ENCODE measurements at regions not wholly inside any gene's neighbourhood (a gene's known extent, or its start where the extent isn't known, plus 50 kb on each side); places are given as distances from the start of the nearest gene placed in this dataset.

DNA sequence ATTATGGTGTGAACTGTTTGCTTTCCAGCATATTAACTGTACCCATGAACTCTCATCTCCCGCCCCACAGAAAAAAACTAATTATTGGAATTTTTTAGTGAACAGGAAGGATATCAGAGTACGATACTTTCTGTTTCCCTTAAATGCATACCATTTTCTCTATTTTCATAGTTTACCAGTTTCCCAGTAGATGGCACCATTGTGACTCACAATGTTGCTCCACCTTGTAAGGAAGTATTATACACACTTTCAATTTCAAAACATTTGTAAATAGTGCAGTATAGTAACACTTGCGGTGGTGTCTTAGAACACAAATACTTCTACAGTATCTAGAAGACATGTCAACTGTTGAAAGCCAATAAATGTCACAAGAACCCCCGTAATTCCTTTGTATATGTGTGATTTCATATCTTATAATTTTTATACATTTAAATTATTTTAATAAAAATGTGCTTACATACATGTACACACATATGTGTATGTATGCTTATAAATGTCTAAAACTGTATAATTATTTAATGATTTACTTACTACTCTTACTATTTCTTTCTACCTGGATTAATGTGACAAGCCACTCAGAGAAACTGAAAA, 167.3 kb downstream of the SLIT2 start:
- H3K9ac ChIP-seq (ENCODE audit: low read length): no peak overlapping the region
- H3K27ac ChIP-seq (ENCODE audit: low read depth, low read length): no peak overlapping the region
- H3K36me3 ChIP-seq (ENCODE audit: low read length): no peaks in the 10 kb centered on the region
- no peaks in the 10 kb centered on the region for H3K9me3 ChIP-seq (ENCODE audit: insufficient read depth, low read length)
- peak overlapping the region; percentile 53 for H3K4me2 ChIP-seq (ENCODE audit: low read depth, low read length, poor library complexity, severe bottlenecking)
- H3K4me3 ChIP-seq (ENCODE audit: insufficient read depth, low read length, poor library complexity, severe bottlenecking): no peak overlapping the region
- no peaks in the 10 kb centered on the region for H3K79me2 ChIP-seq (ENCODE audit: insufficient read depth, low read length)
- H4K20me1 ChIP-seq (ENCODE audit: low read depth, low read length): no peaks in the 10 kb centered on the region
- no peak overlapping the region for H2AFZ ChIP-seq (ENCODE audit: low read depth, low read length, severe bottlenecking)
- no peaks in the 10 kb centered on the region for H3F3A ChIP-seq (ENCODE audit: insufficient read depth)
- TF ChIP-seq, protein P1, sequence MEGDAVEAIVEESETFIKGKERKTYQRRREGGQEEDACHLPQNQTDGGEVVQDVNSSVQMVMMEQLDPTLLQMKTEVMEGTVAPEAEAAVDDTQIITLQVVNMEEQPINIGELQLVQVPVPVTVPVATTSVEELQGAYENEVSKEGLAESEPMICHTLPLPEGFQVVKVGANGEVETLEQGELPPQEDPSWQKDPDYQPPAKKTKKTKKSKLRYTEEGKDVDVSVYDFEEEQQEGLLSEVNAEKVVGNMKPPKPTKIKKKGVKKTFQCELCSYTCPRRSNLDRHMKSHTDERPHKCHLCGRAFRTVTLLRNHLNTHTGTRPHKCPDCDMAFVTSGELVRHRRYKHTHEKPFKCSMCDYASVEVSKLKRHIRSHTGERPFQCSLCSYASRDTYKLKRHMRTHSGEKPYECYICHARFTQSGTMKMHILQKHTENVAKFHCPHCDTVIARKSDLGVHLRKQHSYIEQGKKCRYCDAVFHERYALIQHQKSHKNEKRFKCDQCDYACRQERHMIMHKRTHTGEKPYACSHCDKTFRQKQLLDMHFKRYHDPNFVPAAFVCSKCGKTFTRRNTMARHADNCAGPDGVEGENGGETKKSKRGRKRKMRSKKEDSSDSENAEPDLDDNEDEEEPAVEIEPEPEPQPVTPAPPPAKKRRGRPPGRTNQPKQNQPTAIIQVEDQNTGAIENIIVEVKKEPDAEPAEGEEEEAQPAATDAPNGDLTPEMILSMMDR (IDR thresholded peaks at IDR 0.05; ENCODE audit: insufficient read depth, low read length, poor library complexity, severe bottlenecking): peak; percentile 28
- no peak for TF ChIP-seq EZH2phosphoT487 (conservative IDR thresholded peaks at IDR 0.05; ENCODE audit: low read length)
- no peaks in the 10 kb centered on the region for H3K9me2 ChIP-seq (replicated peaks; ENCODE audit: insufficient read depth, low read length)
- H3K27me3 ChIP-seq (ENCODE audit: low read length): no peaks in the 10 kb centered on the region

DNA sequence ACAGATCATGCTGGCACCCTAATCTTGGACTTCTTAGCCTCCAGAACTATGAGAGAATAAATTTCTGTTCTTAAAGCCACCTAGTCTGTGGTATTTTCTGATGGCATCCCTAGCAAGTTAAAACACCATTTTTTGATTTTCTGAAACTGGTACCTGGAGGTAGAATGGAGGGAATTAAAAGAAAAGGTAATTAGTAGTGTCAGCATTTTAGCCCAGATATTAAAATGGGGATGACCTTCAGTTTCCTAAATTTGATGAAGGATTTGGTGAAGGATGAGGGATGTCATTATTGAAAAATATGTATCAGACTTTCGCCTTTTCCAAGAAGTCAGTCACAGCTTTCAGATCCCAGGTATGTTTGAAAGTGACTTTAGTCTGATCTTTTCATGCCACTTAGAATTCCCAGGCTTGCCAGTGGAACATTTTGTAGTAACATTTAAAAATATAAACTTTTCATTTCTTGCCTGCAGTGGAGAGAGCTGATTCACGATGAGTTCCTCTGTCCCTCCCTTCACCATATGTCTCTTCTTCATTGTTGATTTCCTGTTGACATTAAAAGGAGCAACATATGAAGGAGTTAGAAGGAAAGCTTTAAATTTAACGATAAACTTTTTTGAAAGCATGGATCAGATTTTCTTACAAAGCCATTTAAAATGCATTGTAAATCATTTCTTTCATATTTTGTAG, 169.4 kb downstream of the SLIT2 start:
- no peaks in the 10 kb centered on the region for H3K9me2 ChIP-seq (replicated peaks; ENCODE audit: insufficient read depth, low read length)
- no peaks in the 10 kb centered on the region for H3K27me3 ChIP-seq (ENCODE audit: low read length)
- no peak overlapping the region for H3K27ac ChIP-seq (ENCODE audit: low read depth, low read length)
- H2AFZ ChIP-seq (ENCODE audit: low read depth, low read length, severe bottlenecking): no peak overlapping the region
- H4K20me1 ChIP-seq (ENCODE audit: low read depth, low read length): no peaks in the 10 kb centered on the region
- no peak overlapping the region for H3K4me3 ChIP-seq (ENCODE audit: insufficient read depth, low read length, poor library complexity, severe bottlenecking)
- no peaks in the 10 kb centered on the region for H3K9me3 ChIP-seq (ENCODE audit: insufficient read depth, low read length)
- H3K4me2 ChIP-seq (ENCODE audit: low read depth, low read length, poor library complexity, severe bottlenecking): no peak overlapping the region
- no peaks in the 10 kb centered on the region for H3K36me3 ChIP-seq (ENCODE audit: low read length)
- H3F3A ChIP-seq (ENCODE audit: insufficient read depth): no peaks in the 10 kb centered on the region
- H3K9ac ChIP-seq (ENCODE audit: low read length): no peak overlapping the region
- no peak for TF ChIP-seq EZH2phosphoT487 (conservative IDR thresholded peaks at IDR 0.05; ENCODE audit: low read length)
- TF ChIP-seq, protein P1 (IDR thresholded peaks at IDR 0.05; ENCODE audit: insufficient read depth, low read length, poor library complexity, severe bottlenecking): no peak
- H3K79me2 ChIP-seq (ENCODE audit: insufficient read depth, low read length): no peaks in the 10 kb centered on the region

DNA sequence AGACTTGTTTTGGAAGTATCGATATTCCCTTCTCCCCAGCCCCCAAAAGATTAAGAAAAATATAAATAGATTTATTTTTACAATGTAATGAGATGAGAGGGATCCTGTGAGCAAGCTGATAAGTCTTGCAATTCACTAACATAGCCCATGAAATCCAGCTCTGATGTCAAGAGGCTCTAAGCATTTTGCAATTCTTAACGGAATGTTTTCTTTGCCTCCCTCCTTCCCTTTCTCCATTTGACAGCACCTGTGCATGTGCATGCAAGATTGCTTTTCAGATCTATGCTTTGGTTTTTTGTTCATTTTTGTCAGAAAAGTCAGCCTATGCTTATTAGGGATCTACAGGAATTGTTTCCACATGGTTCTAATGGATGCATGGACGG, 169.9 kb downstream of the SLIT2 start:
- Histone ChIP-seq H3K79me2 (ENCODE audit: insufficient read depth, low read length) (no peaks in the 10 kb centered on the region), H2AFZ (ENCODE audit: low read depth, low read length, severe bottlenecking) (no peak overlapping the region), H3K9me3 (ENCODE audit: insufficient read depth, low read length) (no peaks in the 10 kb centered on the region), H3K4me2 (ENCODE audit: low read depth, low read length, poor library complexity, severe bottlenecking) (no peak overlapping the region), H4K20me1 (ENCODE audit: low read depth, low read length) (no peaks in the 10 kb centered on the region), H3K36me3 (ENCODE audit: low read length) (no peaks in the 10 kb centered on the region), H3K9me2 (replicated peaks; ENCODE audit: insufficient read depth, low read length) (no peaks in the 10 kb centered on the region), H3K27me3 (ENCODE audit: low read length) (no peaks in the 10 kb centered on the region), H3K4me3 (ENCODE audit: insufficient read depth, low read length, poor library complexity, severe bottlenecking) (no peak overlapping the region), H3K27ac (ENCODE audit: low read depth, low read length) (no peak overlapping the region), H3F3A (ENCODE audit: insufficient read depth) (no peaks in the 10 kb centered on the region), H3K9ac (ENCODE audit: low read length) (no peak overlapping the region)
- TF ChIP-seq, protein P1 (IDR thresholded peaks at IDR 0.05; ENCODE audit: insufficient read depth, low read length, poor library complexity, severe bottlenecking): no peak
- no peak for TF ChIP-seq EZH2phosphoT487 (conservative IDR thresholded peaks at IDR 0.05; ENCODE audit: low read length)
